GM19239 (cell line): ENCODE measurements at regions not wholly inside any gene's neighbourhood (a gene's known extent, or its start where the extent isn't known, plus 50 kb on each side); places are given as distances from the start of the nearest gene placed in this dataset.

Experiments
- DNase-seq: peaks from one replicate; pipeline ENCODE4 v3.0.0; 2011; ENCODE audit warnings: low spot score; ENCODE audit not compliant: insufficient read length
- FAIRE-seq: peaks from 2 replicates; lab custom pipeline; 2011; peaks lifted over from hg19 to GRCh38; lab: Jason Lieb, UNC

DNA sequence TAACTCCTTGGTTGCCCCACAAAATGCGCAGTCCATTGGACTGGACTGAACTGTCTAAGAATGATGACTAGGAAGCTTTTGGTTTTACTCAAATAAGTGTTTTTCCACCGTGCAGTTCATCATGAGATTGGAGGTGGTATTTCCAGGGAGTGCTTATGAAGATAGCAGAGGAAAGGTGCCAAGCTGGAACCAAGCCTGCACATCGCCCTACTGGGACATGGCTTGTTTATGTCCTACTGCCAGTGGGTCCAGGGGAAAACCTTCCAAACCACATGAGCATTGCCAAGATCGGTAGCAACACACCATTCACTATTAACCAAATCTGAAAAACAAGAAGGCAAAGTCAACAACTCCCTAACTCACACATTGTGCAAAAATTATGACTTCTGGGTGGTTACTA, 54.7 kb upstream of the DSCAM start:
- DNase-seq (no peak), FAIRE-seq (no peak)

DNA sequence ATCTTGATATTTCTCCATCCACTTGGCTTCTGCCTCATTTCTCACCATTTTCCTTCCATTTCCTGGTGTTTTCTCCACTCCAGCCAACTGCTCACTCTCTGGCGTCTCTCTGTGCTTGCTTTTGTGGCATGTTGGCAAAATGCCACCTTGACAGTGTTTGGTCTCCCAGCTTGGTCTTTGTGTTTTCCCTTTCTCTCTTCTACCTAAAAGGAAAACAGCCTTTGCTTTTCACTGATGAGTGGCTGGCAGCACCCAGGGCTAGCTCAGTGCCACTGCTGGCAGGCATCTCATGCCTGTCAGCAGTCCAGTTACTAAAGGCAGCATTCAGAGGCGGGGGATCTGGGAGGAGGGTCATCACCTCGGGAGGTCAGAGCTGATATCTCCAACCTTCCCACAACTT, 55.3 kb upstream of the DSCAM start:
- no peak for DNase-seq
- no peak for FAIRE-seq

DNA sequence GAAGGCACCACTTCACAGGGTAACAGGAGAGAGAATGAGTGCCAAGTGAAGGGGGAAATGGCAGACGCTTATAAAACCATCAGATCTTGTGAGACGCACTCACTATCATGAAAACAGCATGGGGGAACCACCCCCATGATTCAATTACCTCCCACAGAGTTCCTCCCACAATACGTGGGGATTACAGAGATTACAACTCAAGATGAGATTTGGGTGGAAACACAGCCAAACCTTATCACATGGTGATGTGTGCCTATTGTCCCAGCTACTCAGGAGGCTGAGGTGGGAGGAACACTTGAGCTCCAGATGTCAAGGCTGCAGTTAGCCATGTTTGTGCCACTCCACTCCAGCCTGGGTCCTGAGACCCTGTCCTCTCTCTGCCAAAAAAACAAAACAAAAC, 56.0 kb upstream of the DSCAM start:
- DNase-seq (no peak), FAIRE-seq (no peak)

DNA sequence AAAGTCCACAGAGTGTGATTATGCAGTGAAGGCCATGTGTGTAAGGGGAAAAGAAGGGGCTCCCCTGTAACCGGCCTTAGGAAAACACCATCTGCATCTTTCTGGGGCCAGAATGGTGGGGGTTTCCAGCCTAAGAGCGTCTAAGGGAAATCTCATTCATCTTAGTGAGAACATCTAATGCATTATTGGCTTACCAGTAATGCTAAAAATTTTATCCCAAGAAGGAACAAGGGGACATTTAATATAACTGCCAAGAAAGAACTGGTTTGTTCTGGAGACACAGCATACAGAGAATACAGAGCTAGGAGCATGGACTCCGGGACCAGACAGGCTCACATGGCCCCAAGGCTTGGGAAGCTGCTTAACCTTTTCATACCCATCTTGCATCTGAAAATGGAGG, 58.3 kb upstream of the DSCAM start:
- no peak for FAIRE-seq

DNA sequence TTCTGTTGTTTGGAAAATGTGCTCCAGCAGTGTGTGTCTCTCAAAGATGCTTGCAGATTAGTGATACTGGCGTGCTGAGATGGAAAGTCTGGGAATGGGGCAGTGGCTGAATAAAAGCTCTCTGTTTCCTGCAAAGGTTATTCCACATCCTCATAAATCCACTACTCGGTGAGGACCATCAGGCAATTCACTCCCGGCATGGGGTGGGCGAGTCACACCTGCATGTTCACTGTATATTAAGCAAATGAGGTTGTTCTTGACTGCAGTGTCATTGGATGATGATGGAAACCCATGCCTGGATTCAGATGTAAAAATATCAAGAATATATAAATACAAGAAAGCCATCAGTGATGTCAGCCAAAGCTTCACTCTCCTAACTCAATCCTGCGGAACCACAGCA, 65.4 kb upstream of the DSCAM start:
- no peak for DNase-seq
- no peak for FAIRE-seq

More for the DNA sequence above, 58.3 kb upstream of the DSCAM start:
- no peak for DNase-seq

DNA sequence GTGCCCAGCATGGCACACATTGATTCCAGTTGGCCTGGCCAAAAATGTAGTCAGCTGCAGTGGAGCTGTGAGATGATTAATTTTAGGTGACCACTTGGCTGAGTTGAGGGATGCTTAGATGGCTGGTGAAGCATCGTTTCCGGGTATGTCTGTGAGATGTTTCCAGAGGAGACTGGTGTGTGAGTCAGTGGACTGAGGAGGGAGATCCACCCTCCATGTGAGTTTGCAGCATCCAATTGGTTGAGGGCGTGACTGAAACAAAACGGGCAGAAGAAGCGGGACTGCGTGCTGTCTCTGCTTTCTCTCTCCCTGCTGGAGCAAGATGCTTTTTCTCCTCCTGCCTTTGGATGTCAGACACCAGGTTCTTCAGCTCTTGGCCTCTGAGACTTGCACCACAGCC, 68.2 kb upstream of the DSCAM start:
- FAIRE-seq (no peak), DNase-seq (no peak)

DNA sequence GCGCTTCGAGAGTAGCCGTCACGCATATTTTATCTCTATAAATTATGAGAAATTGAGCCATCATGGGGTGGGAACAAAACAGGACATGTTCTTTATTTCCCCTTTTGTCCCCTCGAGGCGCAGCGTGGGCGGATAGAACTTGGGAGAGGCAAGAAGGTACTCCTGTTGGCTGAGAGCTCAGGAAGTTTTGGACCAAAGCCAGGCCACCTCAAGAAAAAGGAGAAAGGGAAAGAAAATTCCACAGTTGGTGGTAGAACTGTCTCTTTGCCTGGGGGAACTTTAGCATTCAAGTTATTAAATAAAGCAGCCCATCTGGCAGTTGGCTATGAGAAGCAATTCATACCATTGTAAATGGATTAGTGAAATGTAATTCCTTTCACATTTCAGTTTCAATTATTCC, 76.4 kb upstream of the DSCAM start:
- DNase-seq: no peak
- FAIRE-seq: no peak

DNA sequence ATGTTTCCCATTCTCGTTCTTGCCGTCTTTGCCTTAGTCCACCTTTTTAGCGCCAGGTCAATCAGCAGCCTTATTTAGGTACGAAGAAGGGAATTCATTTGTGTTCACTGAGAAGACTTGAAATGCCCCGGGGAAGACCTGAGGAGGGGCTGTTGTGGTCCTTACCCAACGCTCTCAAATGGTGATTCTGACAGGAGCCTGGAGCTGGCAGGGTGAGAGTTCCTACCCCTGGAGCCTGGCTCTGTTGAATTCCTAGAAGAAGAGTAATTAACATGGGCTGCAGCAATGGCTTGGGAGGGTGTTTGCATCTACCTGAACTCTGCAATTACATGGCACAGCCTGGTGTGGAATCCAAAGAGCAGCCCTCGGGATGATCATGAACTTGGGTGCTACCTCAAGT, 76.9 kb upstream of the DSCAM start:
- DNase-seq (no peak), FAIRE-seq (no peak)

DNA sequence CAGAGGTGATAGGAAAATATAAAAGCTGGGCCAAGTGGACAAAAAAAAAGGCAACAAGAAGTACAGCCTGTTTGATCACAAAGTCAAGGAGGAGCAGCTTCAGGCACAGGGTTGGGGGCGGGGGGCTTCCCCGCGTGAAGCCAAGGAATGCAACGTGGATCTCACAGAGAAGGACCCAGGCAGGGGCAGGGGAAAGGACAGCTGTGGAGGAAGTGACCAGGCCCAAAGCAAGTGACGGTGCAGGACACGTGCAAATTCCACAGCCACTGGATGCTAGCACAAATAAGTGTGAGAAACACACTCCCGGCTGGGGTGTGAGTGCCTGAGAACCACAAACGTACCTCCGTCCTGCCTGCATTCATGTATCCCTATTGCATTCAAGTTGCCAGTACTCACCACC, 77.7 kb upstream of the DSCAM start:
- FAIRE-seq (no peak), DNase-seq (no peak)

DNA sequence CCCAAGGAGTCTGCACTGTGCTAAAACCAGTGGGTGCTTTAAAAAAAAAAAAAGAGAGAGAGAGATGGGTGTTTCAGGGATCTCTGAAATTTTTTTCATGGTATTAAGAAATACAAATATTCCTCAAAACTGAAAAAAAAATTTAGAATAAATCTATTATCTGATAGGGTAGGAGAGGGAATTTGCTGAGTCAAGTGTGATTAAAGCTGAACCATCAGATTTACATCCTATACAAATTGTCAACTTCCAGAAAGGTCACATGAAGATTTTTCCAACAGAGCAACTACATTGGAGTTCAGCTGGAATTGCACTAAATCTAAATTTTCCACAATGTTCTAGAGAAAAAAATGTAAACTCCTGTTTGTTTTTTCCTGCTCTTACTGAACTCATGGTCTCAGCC, 79.3 kb upstream of the DSCAM start:
- no peak for DNase-seq
- no peak for FAIRE-seq

DNA sequence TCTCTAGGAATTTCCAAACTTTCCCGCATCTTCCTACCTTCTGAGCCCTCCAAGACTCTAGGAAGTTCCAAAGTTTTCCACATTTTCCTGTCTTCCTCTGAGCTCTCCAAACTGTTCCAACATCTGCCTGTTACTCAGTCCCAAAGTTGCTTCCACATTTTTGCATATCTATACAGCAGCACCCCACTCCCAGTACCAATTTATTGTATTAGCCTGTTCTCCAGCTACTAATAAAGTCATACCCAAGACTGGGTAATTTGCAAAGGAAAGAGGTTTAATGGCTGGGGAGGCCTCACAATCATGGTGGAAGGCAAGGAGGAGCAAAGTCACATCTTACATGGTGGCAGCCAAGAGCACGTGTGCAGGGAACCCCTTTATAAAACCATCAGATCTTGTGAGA, 82.9 kb upstream of the DSCAM start:
- FAIRE-seq (no peak), DNase-seq (no peak)

DNA sequence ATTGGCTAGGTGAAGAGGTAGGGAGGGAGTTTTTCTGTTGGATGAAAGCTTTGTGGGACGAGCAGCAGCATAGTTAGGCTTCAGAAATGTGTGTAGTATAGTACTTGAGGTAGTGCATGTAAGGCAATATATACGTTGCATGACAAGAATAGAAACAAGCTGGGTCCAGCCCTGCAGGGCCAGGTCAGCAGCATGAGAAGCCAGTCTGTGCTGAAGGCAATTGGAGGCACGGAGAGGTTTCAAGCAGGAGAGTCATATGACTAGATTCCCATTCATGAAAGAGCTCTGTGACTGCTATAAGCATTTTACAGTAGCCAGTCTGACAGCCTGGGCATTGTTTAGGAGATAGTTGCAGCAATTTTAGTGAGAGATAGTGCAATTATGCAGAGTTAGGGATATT, 84.2 kb upstream of the DSCAM start:
- DNase-seq (no peak), FAIRE-seq (no peak)

DNA sequence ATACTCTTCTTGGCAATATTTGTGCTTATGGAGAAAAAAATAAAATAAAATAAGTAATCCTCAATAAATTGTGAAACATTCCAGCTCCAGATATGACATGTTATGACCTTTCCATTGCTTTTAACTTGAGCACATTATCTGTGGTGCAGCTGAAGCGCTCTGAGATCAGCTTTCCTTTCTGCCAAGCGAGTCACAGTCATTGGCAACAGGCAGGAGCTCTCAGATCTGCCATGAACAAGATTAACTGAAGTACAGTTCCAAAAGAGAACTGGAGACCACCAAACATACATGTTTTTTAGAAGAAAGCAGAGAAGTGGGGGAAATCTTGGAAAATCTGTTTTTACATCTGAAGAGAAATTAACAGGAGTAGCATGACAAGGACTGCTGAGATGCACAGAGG, 89.2 kb upstream of the DSCAM start:
- no peak for DNase-seq
- no peak for FAIRE-seq

DNA sequence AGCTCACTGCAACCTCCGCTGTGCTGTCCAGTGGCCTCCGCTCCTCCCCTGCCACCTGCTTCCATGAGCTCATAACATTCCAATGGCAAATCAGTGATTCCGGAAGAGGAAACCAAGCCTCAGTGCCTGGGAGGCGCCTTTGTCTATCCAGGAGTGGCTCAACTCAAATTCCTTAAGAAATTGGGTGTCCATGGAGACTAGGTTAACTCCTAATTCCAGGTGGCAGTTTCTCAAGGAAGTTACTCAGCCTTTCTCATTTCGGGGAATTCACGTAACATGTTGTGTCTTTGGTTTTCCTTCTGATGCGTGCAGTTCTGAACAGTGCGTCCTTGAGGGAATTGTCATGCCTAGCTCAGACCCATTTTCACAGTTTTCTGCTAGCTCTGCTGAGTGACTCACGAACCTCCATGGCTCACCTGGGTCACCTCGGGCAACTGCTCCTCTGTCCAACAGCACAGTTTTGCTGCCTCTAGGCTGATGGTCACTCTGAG, 89.9 kb upstream of the DSCAM start:
- no peak for FAIRE-seq
- no peak for DNase-seq

DNA sequence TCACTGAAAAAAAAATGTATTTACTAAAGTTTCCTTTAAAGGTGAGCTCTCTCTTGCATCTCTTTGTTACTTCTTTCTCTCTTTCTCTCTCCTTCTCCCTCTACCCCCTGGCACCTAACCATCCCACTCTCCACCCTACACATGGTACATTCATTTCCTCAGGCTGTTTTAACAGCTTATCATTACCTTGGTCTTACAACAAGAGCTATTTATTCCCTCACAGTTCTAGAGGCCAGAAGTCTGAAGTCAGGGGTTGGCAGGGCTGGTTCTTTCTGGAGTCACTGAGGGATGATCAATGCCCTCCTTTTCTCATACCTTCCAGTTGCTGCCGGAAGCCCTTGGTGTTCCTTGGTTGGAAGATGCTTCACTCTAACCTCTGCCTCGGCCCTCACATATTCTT, 91.1 kb upstream of the DSCAM start:
- no peak for FAIRE-seq
- no peak for DNase-seq

DNA sequence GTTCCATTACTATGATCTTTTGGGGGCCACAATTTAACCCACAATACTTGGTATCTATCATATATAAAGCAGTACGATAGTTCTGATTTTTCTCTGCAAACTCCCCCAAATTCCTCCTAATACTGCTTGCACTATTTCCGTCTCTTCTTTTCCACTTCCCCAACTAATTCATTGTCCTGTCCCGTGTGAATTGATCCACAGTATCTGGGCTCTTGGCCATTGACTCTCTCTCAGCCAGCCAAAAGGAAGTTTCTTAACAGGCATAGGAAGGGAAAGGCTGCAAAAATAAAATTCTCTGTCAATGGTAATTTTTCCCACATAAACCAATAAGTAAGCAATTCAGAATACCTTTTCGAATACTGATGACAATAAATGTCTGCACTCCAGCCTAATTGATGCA, 91.7 kb upstream of the DSCAM start:
- DNase-seq (no peak), FAIRE-seq (no peak)

DNA sequence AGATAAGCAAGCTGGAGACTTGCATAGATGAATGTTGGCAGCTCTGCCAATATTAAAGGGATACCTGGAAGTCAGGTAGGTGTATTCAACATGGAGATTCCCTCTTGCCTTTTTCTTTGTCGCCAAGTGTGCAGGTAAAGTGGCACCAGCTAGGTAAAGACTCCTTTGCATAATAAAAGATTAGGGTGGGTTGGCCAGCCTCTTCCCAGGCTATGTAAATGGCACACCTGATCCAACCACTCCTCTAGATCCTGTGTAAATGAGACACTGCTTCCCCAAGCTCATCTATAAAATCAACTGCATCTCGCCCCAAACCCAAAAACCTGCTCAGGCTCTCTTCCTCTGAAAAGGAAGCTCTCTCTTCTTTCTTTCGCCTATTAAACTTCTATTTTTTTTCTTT, 100.8 kb upstream of the DSCAM start:
- FAIRE-seq (no peak), DNase-seq (no peak)

DNA sequence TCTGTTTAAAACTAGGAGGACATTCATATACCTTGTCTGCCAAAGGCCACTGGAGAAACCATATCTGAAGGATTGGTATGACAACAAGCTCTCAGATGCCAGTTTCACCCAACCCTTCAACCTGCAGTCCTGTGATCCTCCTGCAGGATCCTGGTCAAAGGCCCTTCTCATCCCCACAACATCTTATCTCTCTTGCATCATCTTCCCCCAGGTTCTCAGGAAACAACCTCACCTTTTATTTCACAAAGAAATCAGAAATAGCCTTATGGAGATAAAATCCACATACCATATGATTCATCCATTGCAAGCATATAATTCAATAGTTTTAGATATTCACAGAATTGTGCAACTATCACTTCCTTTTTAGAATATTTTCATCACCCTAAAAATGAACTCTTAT, 104.0 kb upstream of the DSCAM start:
- FAIRE-seq: no peak
- no peak for DNase-seq

DNA sequence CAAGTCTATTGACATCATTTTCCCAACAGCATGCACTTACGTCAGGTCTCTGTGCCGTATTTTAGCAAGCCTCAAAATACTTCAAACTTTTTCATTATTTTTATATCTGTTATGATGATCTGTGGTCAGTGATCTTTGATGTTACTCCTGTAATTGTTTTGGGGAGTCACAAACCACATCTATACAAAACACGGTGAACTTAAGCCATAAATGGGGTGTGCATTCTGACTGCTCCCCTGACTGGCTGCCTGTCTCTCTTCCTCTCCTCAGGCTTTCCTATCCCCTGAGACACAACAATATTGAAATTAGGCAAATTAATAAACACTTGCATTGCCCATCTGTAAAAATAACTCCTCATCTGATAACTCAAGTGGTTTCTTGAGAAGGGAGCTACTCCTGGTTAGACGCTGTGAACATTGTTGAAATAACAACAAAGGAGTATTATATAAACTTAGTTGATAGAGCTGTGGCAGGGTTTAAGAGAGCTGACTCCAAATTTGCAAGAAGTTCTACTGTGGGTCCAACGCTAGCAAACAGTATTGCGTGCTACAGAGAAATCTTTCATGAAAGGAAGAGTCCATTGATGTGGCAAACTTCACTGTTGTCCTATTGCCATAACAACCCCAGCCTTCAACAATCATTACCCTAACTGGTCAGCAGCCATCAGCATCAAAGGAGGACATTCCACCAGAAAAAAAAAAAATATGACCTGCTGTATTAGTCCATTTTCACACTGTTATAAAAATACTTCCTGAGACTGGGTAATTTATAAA, 105.8 kb upstream of the DSCAM start:
- FAIRE-seq (no peak), DNase-seq (no peak)

DNA sequence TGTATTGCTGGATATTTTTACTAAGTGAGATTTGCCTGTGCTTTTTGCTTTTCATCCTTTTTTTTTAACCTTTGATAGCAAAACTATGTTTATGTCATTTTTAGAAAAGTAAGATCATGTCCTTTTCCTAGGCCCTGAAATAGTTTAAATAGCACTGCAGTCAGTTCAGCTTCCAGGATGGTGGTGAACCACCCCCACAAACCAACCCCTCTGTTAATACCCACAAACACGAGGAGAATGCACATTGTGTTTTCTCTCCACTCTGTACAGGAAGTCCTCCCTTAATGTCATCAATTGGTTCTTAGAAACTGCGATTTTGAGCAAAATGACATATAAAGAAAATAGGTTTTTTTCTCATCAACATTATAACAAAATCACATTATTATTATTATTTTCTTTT, 117.7 kb upstream of the DSCAM start:
- DNase-seq (no peak), FAIRE-seq (no peak)

DNA sequence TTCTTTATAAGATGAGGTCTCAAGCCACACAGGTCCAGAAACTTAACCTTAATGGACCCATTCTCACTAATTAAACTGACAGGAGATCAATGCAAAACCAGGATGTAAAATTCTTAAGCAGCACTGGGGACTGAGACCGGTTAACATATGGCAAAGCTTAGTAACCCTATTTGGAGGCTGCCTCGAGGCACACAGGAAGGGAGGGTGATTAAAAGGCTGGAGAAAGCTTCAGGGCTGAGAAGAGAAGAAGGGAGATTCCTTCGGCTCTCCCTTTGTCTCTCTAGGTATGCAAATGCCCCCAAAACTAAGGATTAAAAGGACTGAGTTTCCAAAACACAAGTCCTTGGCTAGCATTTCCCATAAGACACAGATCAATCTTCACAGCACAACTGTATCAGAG, 120.8 kb upstream of the DSCAM start:
- DNase-seq (no peak), FAIRE-seq (no peak)

DNA sequence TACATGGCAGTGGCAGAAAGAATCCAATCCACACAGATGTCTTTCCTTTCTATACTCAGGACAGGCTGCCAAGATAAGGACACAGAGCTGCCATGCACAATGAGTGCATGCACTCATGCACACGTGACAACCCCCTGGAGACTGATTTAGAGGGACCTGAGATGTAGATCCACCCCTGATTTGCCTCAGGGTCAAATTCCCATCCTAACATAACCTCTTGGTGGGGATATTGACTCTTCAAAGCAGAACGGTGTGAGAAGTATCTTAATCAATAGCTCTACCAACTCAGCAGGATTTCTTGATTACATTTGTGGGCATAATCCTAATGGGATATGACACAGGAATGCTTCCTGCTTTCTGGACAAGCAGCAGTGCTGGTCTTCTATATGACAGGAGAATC, 125.2 kb upstream of the DSCAM start:
- FAIRE-seq: no peak
- no peak for DNase-seq
